Gastroesophageal sphincter (tissue), 3 donors: ENCODE measurements at regions not wholly inside any gene's neighbourhood (a gene's known extent, or its start where the extent isn't known, plus 50 kb on each side); places are given as distances from the start of the nearest gene placed in this dataset.

Experiments
- CTCF ChIP-seq, 4 experiments: fragments of 200-600 bp in 2 of 4; fragments of 450-650 bp in 2 of 4; sonication (generic) in 1 of 4; IDR thresholded peaks; one replicate each; pipeline ENCODE4 v1.5.1; 2017 to 2019; ENCODE audit warnings: antibody characterized with exemption in 4 of 4, mild to moderate bottlenecking in 2 of 4, moderate library complexity in 2 of 4
- EP300 ChIP-seq: sonication (generic); formaldehyde crosslinking; IDR thresholded peaks from one replicate; pipeline ENCODE4 v1.6.1; 2017; ENCODE audit warnings: antibody characterized with exemption, mild to moderate bottlenecking
- POLR2A ChIP-seq, 2 donors: fragments of 450-650 bp; IDR thresholded peaks; one replicate each; pipeline ENCODE4 v1.6.1; 2017; ENCODE audit warnings: antibody characterized with exemption in 2 of 2, mild to moderate bottlenecking in 2 of 2, moderate library complexity in 1 of 2
- POLR2AphosphoS5 ChIP-seq: sonication (generic); formaldehyde crosslinking; IDR thresholded peaks from one replicate; pipeline ENCODE4 v1.6.1; 2017; ENCODE audit warnings: antibody characterized with exemption

GRCh38 chr1:192907545-192908243 lies 98.9 kb downstream of the RGS2 start:
- no peak for TF ChIP-seq POLR2A (IDR thresholded peaks at IDR 0.05)
- TF ChIP-seq CTCF (IDR thresholded peaks at IDR 0.05), result no peak
- peak; percentile 99 for TF ChIP-seq POLR2AphosphoS5
- TF ChIP-seq EP300, result peak; percentile 85
